RPMI7951 (cell line): ENCODE measurements at regions not wholly inside any gene's neighbourhood (a gene's known extent, or its start where the extent isn't known, plus 50 kb on each side); places are given as distances from the start of the nearest gene placed in this dataset.

Experiments
- DNase-seq: peaks from one replicate; pipeline ENCODE4 v3.0.0-alpha.2; 2012; ENCODE audit warnings: low read depth

GRCh38 chr15:79659691-79660090 is 227.6 kb downstream of the MINAR1 start:
- no peak for DNase-seq

GRCh38 chr15:79661411-79661810 is 229.3 kb downstream of the MINAR1 start:
- no peak for DNase-seq

- peak; percentile 81 for DNase-seq
These were observed 223.2 kb downstream of the MTHFS start for GRCh38 chr15:79673416-79674123.

GRCh38 chr15:79674124-79674465 is 222.7 kb downstream of the MTHFS start:
- no peak for DNase-seq

GRCh38 chr15:79675982-79676381 is 220.8 kb downstream of the MTHFS start:
- no peak for DNase-seq

GRCh38 chr15:79676621-79677020 is 220.2 kb downstream of the MTHFS start:
- DNase-seq: no peak

- no peak for DNase-seq
These were observed 219.6 kb downstream of the MTHFS start for GRCh38 chr15:79677241-79677640.

GRCh38 chr15:79678032-79678701 is 218.6 kb downstream of the MTHFS start:
- no peak for DNase-seq

GRCh38 chr15:79680720-79681119 is 216.1 kb downstream of the MTHFS start:
- DNase-seq: peak; percentile 93

GRCh38 chr15:79682285-79682684 is 214.5 kb downstream of the MTHFS start:
- DNase-seq: peak; percentile 79

- DNase-seq: peak; percentile 10
These were observed 213.9 kb downstream of the MTHFS start for GRCh38 chr15:79682851-79683288.

- DNase-seq: no peak
These were observed 207.8 kb downstream of the MTHFS start for GRCh38 chr15:79689030-79689429.

- no peak for DNase-seq
These were observed 195.8 kb downstream of the MTHFS start for GRCh38 chr15:79700951-79701480.

- no peak for DNase-seq
These were observed 194.2 kb downstream of the MTHFS start for GRCh38 chr15:79702621-79703020.

- DNase-seq: no peak
These were observed 175.6 kb downstream of the MTHFS start for GRCh38 chr15:79721256-79721655.

- DNase-seq: peak; percentile 59
These were observed 172.5 kb downstream of the MTHFS start for GRCh38 chr15:79724312-79724711.

GRCh38 chr15:79724804-79725203 is 172.0 kb downstream of the MTHFS start:
- no peak for DNase-seq

GRCh38 chr15:79728867-79729266 is 167.9 kb downstream of the MTHFS start:
- DNase-seq: no peak

GRCh38 chr15:79736435-79737000 is 160.3 kb downstream of the MTHFS start:
- no peak for DNase-seq

GRCh38 chr15:79738143-79738542 is 158.7 kb downstream of the MTHFS start:
- no peak for DNase-seq

- no peak for DNase-seq
These were observed 156.3 kb downstream of the MTHFS start for GRCh38 chr15:79740561-79740960.

GRCh38 chr15:79743032-79743431 is 153.8 kb downstream of the MTHFS start:
- DNase-seq: no peak

GRCh38 chr15:79744485-79744884 is 152.3 kb downstream of the MTHFS start:
- DNase-seq: peak; percentile 22
